Keratinocyte (primary cell): ENCODE measurements at regions not wholly inside any gene's neighbourhood (a gene's known extent, or its start where the extent isn't known, plus 50 kb on each side); places are given as distances from the start of the nearest gene placed in this dataset.

Experiments used
- CTCF ChIP-seq, 3 experiments: IDR thresholded peaks in 1 of 3; conservative IDR thresholded peaks in 1 of 3; optimal IDR thresholded peaks in 1 of 3; 2 replicates in 2 of 3; 3 replicates in 1 of 3; pipeline versions ENCODE3 to v1.5.1; 2011; ENCODE audit warnings: low read length in 3 of 3, mild to moderate bottlenecking in 3 of 3, moderate library complexity in 2 of 3, control low read depth in 1 of 3, inconsistent platforms in 1 of 3; ENCODE audit not compliant: insufficient read depth in 2 of 3; ENCODE audit errors: extremely low read depth in 1 of 3
- EZH2 ChIP-seq: IDR thresholded peaks from one replicate; pipeline ENCODE4 v1.6.1; 2012; ENCODE audit warnings: inconsistent platforms, mild to moderate bottlenecking, low read length, moderate library complexity

GRCh38 chr2:15107137-15107536 lies 454.0 kb downstream of the NBAS start:
- TF ChIP-seq CTCF (optimal IDR thresholded peaks at IDR 0.05 in 1 of 3, IDR thresholded peaks at IDR 0.05 in 1 of 3, conservative IDR thresholded peaks at IDR 0.05 in 1 of 3; ENCODE audit: extremely low read depth in 1 of 3, insufficient read depth in 2 of 3, low read length in 3 of 3) (no peak), EZH2 (no peak)
